ENCODE measurements at regions not wholly inside any gene's neighbourhood (a gene's known extent, or its start where the extent isn't known, plus 50 kb on each side); places are given as distances from the start of the nearest gene placed in this dataset.

GRCh38 chr12:113698510-113698858 is 226.8 kb upstream of the LHX5 start:
- H3K27me3 Mint-ChIP-seq (ENCODE audit: unreplicated experiment): peaks cover 5% of the 10 kb centered on the region
- no peak overlapping the region for H3K4me3 Mint-ChIP-seq (ENCODE audit: unreplicated experiment)
- peaks cover 2% of the 10 kb centered on the region for H3K9me3 Mint-ChIP-seq (ENCODE audit: unreplicated experiment)
- no peaks in the 10 kb centered on the region for H3K36me3 Mint-ChIP-seq (ENCODE audit: unreplicated experiment)
- H3K4me1 Mint-ChIP-seq (ENCODE audit: low read depth, unreplicated experiment): peaks cover 32% of the 10 kb centered on the region
- H3K27ac Mint-ChIP-seq (ENCODE audit: unreplicated experiment): peak overlapping the region; percentile 78
- TF ChIP-seq, protein P1, sequence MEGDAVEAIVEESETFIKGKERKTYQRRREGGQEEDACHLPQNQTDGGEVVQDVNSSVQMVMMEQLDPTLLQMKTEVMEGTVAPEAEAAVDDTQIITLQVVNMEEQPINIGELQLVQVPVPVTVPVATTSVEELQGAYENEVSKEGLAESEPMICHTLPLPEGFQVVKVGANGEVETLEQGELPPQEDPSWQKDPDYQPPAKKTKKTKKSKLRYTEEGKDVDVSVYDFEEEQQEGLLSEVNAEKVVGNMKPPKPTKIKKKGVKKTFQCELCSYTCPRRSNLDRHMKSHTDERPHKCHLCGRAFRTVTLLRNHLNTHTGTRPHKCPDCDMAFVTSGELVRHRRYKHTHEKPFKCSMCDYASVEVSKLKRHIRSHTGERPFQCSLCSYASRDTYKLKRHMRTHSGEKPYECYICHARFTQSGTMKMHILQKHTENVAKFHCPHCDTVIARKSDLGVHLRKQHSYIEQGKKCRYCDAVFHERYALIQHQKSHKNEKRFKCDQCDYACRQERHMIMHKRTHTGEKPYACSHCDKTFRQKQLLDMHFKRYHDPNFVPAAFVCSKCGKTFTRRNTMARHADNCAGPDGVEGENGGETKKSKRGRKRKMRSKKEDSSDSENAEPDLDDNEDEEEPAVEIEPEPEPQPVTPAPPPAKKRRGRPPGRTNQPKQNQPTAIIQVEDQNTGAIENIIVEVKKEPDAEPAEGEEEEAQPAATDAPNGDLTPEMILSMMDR (IDR thresholded peaks at IDR 0.05; ENCODE audit: partially characterized antibody, unreplicated experiment): no peak
- no peak for DNase-seq

DNA sequence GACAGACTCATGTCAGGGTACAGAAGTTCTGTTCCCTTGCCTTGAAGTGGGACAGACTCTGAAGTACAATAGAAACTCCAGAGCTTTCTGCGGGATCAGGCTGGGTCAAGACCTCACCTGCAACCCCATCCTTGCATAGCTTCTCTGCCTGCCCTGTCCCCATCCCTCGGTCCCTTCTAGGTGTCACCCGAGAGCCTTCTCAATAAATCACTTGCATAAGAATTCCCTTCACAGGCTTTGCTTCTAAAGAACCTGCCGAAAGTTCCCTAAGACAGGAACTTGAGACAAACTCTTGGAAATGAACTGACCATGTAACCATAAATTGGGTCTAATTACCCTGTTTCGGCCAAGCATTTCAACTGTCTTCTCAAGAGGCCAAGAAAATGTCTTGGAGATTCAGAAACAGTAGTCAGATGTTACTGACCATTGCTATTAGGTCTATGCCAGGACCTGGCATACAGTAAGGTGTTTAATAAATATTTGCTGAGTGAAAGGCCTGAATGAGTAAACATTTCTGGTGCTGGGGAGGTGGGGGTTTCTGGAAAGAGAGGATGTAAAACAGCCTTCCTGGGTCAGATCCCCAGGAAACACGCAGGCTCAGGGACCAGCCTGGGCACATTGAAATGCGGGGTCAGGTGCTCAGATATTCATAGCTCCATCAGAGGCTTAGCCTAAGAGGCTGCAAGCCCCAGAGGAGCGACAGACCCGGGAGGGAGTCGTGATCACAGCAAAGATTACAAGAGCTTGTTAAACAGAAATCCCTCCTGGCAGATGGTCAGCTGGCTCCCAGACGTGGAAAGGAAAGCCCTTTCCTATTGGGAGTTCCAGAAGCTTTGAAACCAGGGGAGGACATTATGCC is 226.2 kb upstream of the LHX5 start:
- Mint-ChIP-seq H3K27me3 (ENCODE audit: unreplicated experiment) (peaks cover 5% of the 10 kb centered on the region), H3K9me3 (ENCODE audit: unreplicated experiment) (peaks cover 2% of the 10 kb centered on the region), H3K4me1 (ENCODE audit: low read depth, unreplicated experiment) (peaks cover 32% of the 10 kb centered on the region), H3K36me3 (ENCODE audit: unreplicated experiment) (no peaks in the 10 kb centered on the region), H3K27ac (ENCODE audit: unreplicated experiment) (peak overlapping the region; percentile 78), H3K4me3 (ENCODE audit: unreplicated experiment) (peak overlapping the region; percentile 1)
- peak; percentile 79 for DNase-seq
- TF ChIP-seq, protein P1 (IDR thresholded peaks at IDR 0.05; ENCODE audit: partially characterized antibody, unreplicated experiment): no peak

DNA sequence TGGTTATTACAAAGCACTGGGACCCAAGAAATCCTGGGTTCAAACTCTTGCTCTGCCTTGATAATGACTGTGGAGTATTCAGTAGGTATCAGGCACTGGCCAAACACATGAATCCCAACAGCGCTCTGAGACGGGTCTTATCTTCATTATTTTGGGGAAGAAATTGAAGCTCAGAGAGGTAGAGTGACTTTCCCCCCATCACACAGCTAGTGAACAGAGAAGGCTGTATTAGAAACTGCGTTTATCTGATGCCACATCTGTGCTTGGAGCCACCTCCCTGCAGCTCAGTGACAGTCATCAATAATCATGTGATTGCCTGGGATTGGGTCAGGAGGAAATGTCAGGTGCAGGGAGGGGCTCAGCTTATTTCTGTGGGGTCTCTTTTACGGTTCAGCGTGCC is 225.4 kb upstream of the LHX5 start:
- Mint-ChIP-seq H3K9me3 (ENCODE audit: unreplicated experiment) (peaks cover 2% of the 10 kb centered on the region), H3K36me3 (ENCODE audit: unreplicated experiment) (no peaks in the 10 kb centered on the region), H3K27ac (ENCODE audit: unreplicated experiment) (no peak overlapping the region), H3K4me1 (ENCODE audit: low read depth, unreplicated experiment) (peaks cover 28% of the 10 kb centered on the region), H3K27me3 (ENCODE audit: unreplicated experiment) (peaks cover 5% of the 10 kb centered on the region), H3K4me3 (ENCODE audit: unreplicated experiment) (no peak overlapping the region)
- DNase-seq: no peak
- TF ChIP-seq, protein P1 (IDR thresholded peaks at IDR 0.05; ENCODE audit: partially characterized antibody, unreplicated experiment): no peak

DNA sequence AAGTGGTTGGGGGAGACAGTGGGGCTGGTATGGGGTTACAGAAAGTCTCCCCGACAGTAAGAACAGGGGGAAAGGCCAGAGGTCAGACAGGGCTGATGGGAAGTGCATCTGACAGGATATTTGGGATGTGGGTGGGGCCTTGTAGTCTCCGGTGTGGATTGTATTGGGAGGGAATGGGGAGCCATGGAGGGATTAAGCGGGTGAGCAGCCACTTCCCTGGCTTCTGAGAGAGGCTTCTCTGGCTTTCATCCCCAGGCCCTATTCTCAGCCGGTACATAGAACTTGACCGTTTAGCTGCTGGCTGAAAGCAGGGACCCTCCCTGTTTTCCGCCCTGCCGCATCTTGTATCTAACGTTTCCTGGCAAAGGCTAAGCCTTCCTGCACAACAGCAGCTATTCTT is 222.0 kb upstream of the LHX5 start:
- Mint-ChIP-seq H3K27ac (ENCODE audit: unreplicated experiment) (no peak overlapping the region), H3K4me1 (ENCODE audit: low read depth, unreplicated experiment) (peaks cover 27% of the 10 kb centered on the region), H3K9me3 (ENCODE audit: unreplicated experiment) (no peaks in the 10 kb centered on the region), H3K36me3 (ENCODE audit: unreplicated experiment) (no peaks in the 10 kb centered on the region), H3K4me3 (ENCODE audit: unreplicated experiment) (no peak overlapping the region), H3K27me3 (ENCODE audit: unreplicated experiment) (peaks cover 5% of the 10 kb centered on the region)
- TF ChIP-seq, protein P1 (IDR thresholded peaks at IDR 0.05; ENCODE audit: partially characterized antibody, unreplicated experiment): no peak
- DNase-seq: no peak

GRCh38 chr12:113689047-113689610 is 217.5 kb upstream of the LHX5 start:
- H3K27me3 Mint-ChIP-seq (ENCODE audit: unreplicated experiment): peaks cover 4% of the 10 kb centered on the region
- H3K36me3 Mint-ChIP-seq (ENCODE audit: unreplicated experiment): no peaks in the 10 kb centered on the region
- H3K27ac Mint-ChIP-seq (ENCODE audit: unreplicated experiment): no peak overlapping the region
- TF ChIP-seq, protein P1 (IDR thresholded peaks at IDR 0.05; ENCODE audit: partially characterized antibody, unreplicated experiment): no peak
- no peak overlapping the region for H3K4me3 Mint-ChIP-seq (ENCODE audit: unreplicated experiment)
- peaks cover 10% of the 10 kb centered on the region for H3K9me3 Mint-ChIP-seq (ENCODE audit: unreplicated experiment)
- peaks cover 16% of the 10 kb centered on the region for H3K4me1 Mint-ChIP-seq (ENCODE audit: low read depth, unreplicated experiment)
- no peak for DNase-seq
